Panc1 (cell line): ENCODE measurements at regions not wholly inside any gene's neighbourhood (a gene's known extent, or its start where the extent isn't known, plus 50 kb on each side); places are given as distances from the start of the nearest gene placed in this dataset.

Experiments used
- ATAC-seq: fragments of 200-7000 bp; cut with Tn5 transposase; 2 replicates; pipeline ENCODE4 v1.9.1; 2020; ENCODE audit warnings: mild to moderate bottlenecking, moderate library complexity
- BruUV-seq: library from RNA; stranded (reverse); fragments of 400-500 nt; replicated peaks from 2 replicates; lab custom pipeline; 2021; lab: Mats Ljungman, UMichigan
- CTCF ChIA-PET: fragments of 300-600 bp; sonication (Branson Sonifier 250); formaldehyde crosslinking; loops from one replicate; lab custom pipeline; 2022; ENCODE audit warnings: antibody characterized with exemption; lab: Charles Lee
- POLR2A ChIA-PET: fragments of 300-600 bp; sonication (Branson Sonifier 250); formaldehyde crosslinking; loops from one replicate; lab custom pipeline; 2022; ENCODE audit warnings: antibody characterized with exemption; lab: Charles Lee
- DNase-seq: peaks from one replicate; pipeline ENCODE4 v3.0.0-alpha.2; 2010; ENCODE audit warnings: low read depth, low spot score
- H3K27ac ChIP-seq: 2 replicates; pipeline ENCODE4 v1.5.1; 2011; ENCODE audit warnings: mild to moderate bottlenecking, low read length, inconsistent platforms
- H3K27me3 ChIP-seq: fragments of 200-500 bp; sonication (Bioruptor generic); 2 replicates; pipeline ENCODE4 v1.6.0; 2014; ENCODE audit warnings: low read length, inconsistent platforms; ENCODE audit not compliant: control insufficient read depth, insufficient read depth
- H3K36me3 ChIP-seq: fragments of 200-500 bp; sonication (Bioruptor generic); 2 replicates; pipeline ENCODE4 v1.5.1; 2014; ENCODE audit warnings: inconsistent platforms, mild to moderate bottlenecking, low read length, moderate library complexity; ENCODE audit not compliant: control insufficient read depth, insufficient read depth
- H3K4me1 ChIP-seq: 2 replicates; pipeline ENCODE4 v1.5.1; 2011; ENCODE audit warnings: inconsistent platforms, mild to moderate bottlenecking, low read length, moderate library complexity; ENCODE audit not compliant: control insufficient read depth, insufficient read depth
- H3K4me3 ChIP-seq, 2 experiments: 2 replicates each; pipeline ENCODE4 v1.5.1; 2011 to 2012; ENCODE audit warnings: low read depth in 2 of 2, low read length in 2 of 2, mild to moderate bottlenecking in 2 of 2, inconsistent platforms in 1 of 2, moderate library complexity in 1 of 2
- H3K9me3 ChIP-seq: fragments of 200-500 bp; sonication (Bioruptor generic); 2 replicates; pipeline ENCODE4 v1.5.1; 2014; ENCODE audit warnings: low read depth, mild to moderate bottlenecking, inconsistent platforms, low read length, moderate library complexity; ENCODE audit not compliant: control insufficient read depth, insufficient read depth
- CTCF ChIP-seq: fragments of 450-650 bp; IDR thresholded peaks from 2 replicates; pipeline ENCODE4 v1.5.1; 2017; ENCODE audit warnings: mild to moderate bottlenecking
- POLR2AphosphoS5 ChIP-seq: IDR thresholded peaks from 2 replicates; pipeline ENCODE4 v1.6.1; 2012; ENCODE audit warnings: mild to moderate bottlenecking, low read depth, low read length, moderate library complexity
- SIN3A ChIP-seq: IDR thresholded peaks from 2 replicates; pipeline ENCODE4 v1.6.1; 2012; ENCODE audit warnings: low read depth, mild to moderate bottlenecking, low read length, moderate library complexity, borderline replicate concordance; ENCODE audit not compliant: insufficient read depth
- TCF7L2 ChIP-seq: IDR thresholded peaks from 2 replicates; pipeline ENCODE4 v1.6.1; 2011; ENCODE audit warnings: mild to moderate bottlenecking, low read depth, low read length, inconsistent platforms
- in situ Hi-C: cut with HindIII; loops from 2 replicates; pipeline ENCODE4 v1.10.0; 2016; ENCODE audit warnings: low sequenced_read_pairs, low pct_unique_long_range_greater_than_20kb
- intact Hi-C: fragments of 100-400 bp; cut with micrococcal nuclease; formaldehyde crosslinking; loops from one replicate; pipeline ENCODE4 v1.10.0; 2022; ENCODE audit not compliant: unreplicated experiment
- TF ChIP-seq, protein P1 (sequence below), 2 experiments: IDR thresholded peaks; 2 replicates each; pipeline ENCODE4 v1.6.1; 2011 to 2012; ENCODE audit warnings: low read depth in 2 of 2, control low read depth in 1 of 2, low read length in 1 of 2, mild to moderate bottlenecking in 1 of 2, moderate library complexity in 1 of 2; ENCODE audit not compliant: insufficient read depth in 1 of 2

DNA sequence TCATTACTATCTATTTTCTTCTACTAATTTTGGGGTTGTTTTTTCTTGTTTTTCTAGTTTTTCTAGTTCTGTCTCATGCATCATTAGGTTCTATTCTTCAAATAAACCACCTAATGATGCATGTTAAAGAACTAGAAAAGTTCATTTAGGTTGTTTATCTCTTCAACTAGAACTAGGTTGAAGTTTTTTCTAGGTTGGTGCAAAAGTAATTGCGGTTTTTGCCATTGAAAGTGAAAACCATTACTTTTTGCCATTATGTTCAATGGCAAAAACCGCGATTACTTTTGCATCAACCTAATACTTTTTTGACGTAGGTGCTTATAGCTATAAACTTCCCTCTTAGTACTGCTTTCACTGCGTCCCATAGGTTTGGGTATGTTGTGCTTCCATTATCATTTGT lies 64.4 kb upstream of the SLC7A3 start:
- no peaks in the 10 kb centered on the region for H3K9me3 ChIP-seq
- H3K4me3 ChIP-seq: no peak overlapping the region
- no peaks in the 10 kb centered on the region for H3K27me3 ChIP-seq
- in situ Hi-C loops (no loop called here), intact Hi-C loops (no loop called here)
- H3K36me3 ChIP-seq: no peaks in the 10 kb centered on the region
- no peaks in the 10 kb centered on the region for H3K4me1 ChIP-seq
- BruUV-seq: no TSS peak
- POLR2A ChIA-PET: no interaction called here
- ATAC-seq: no peak
- no peak for DNase-seq
- no peak for TF ChIP-seq CTCF
- TF ChIP-seq, protein P1, sequence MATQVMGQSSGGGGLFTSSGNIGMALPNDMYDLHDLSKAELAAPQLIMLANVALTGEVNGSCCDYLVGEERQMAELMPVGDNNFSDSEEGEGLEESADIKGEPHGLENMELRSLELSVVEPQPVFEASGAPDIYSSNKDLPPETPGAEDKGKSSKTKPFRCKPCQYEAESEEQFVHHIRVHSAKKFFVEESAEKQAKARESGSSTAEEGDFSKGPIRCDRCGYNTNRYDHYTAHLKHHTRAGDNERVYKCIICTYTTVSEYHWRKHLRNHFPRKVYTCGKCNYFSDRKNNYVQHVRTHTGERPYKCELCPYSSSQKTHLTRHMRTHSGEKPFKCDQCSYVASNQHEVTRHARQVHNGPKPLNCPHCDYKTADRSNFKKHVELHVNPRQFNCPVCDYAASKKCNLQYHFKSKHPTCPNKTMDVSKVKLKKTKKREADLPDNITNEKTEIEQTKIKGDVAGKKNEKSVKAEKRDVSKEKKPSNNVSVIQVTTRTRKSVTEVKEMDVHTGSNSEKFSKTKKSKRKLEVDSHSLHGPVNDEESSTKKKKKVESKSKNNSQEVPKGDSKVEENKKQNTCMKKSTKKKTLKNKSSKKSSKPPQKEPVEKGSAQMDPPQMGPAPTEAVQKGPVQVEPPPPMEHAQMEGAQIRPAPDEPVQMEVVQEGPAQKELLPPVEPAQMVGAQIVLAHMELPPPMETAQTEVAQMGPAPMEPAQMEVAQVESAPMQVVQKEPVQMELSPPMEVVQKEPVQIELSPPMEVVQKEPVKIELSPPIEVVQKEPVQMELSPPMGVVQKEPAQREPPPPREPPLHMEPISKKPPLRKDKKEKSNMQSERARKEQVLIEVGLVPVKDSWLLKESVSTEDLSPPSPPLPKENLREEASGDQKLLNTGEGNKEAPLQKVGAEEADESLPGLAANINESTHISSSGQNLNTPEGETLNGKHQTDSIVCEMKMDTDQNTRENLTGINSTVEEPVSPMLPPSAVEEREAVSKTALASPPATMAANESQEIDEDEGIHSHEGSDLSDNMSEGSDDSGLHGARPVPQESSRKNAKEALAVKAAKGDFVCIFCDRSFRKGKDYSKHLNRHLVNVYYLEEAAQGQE (IDR thresholded peaks at IDR 0.05; ENCODE audit: insufficient read depth in 1 of 2, low read depth in 2 of 2, low read length in 1 of 2): no peak
- no peak for TF ChIP-seq POLR2AphosphoS5
- no peak for TF ChIP-seq TCF7L2
- TF ChIP-seq SIN3A: no peak
- H3K27ac ChIP-seq: no peak overlapping the region
- CTCF ChIA-PET: no interaction called here

DNA sequence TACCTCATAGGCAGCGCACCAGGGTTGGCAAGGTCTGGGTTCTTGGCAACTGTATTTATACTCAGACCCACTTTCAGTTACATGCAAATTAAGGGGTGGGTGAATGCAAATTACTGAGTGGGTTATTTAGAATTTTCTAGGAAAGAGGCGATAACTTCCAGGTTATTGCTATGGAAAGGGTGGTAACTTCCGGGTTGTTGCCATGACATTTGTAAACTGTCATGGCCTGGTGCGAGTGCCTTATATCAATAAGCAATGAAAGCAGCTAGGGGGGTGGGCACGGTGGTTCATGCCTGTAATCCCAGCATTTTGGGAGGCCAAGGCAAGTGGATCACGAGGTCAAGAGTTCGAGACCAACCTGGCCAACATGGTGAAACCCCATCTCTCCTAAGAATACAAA lies 57.5 kb upstream of the SLC7A3 start:
- no TSS peak for BruUV-seq

More for the DNA sequence above, 57.5 kb upstream of the SLC7A3 start:
- no peak for TF ChIP-seq POLR2AphosphoS5
- no peak for TF ChIP-seq CTCF
- no peak for TF ChIP-seq TCF7L2
- no peak for TF ChIP-seq SIN3A
- TF ChIP-seq, protein P1 (IDR thresholded peaks at IDR 0.05; ENCODE audit: insufficient read depth in 1 of 2, low read depth in 2 of 2, low read length in 1 of 2): no peak
- Histone ChIP-seq H3K9me3 (no peaks in the 10 kb centered on the region), H3K27me3 (no peaks in the 10 kb centered on the region), H3K27ac (no peak overlapping the region), H3K36me3 (no peaks in the 10 kb centered on the region), H3K4me1 (no peaks in the 10 kb centered on the region), H3K4me3 (no peak overlapping the region)
- ChIA-PET CTCF (no interaction called here), POLR2A (no interaction called here)
- in situ Hi-C loops: no loop called here
- no peak for DNase-seq
- intact Hi-C loops: no loop called here
- no peak for ATAC-seq
